Inferior parietal cortex (tissue), 1 donor: ENCODE measurements at regions not wholly inside any gene's neighbourhood (a gene's known extent, or its start where the extent isn't known, plus 50 kb on each side); places are given as distances from the start of the nearest gene placed in this dataset.
A peak's percentile ranks its signal among the peaks of the same experiment; 100 is the strongest.
"Not testable (repeated sequence)": the region's sequence is repeated elsewhere in the genome, so short reads cannot be mapped to it uniquely, and the experiment has no call there.

Experiments used
- DNase-seq: peaks from one replicate; pipeline ENCODE4 v3.0.0-alpha.2; 2016; ENCODE audit errors: extremely low spot score

GRCh38 chr6:71007298-71007697, 50.4 kb upstream of the B3GAT2 start:
- DNase-seq: not testable (repeated sequence)

GRCh38 chr6:71011871-71012371, 55.1 kb upstream of the B3GAT2 start:
- no peak for DNase-seq

- DNase-seq: peak; percentile 74
Observed at GRCh38 chr6:71012866-71013469, 56.1 kb upstream of the B3GAT2 start.

- no peak for DNase-seq
Observed at GRCh38 chr6:71015392-71015791, 58.5 kb upstream of the B3GAT2 start.

GRCh38 chr6:71028236-71028876, 71.5 kb upstream of the B3GAT2 start:
- DNase-seq: no peak

GRCh38 chr6:71028877-71029252, 72.0 kb upstream of the B3GAT2 start:
- no peak for DNase-seq

- DNase-seq: no peak
Observed at GRCh38 chr6:71029555-71029954, 72.7 kb upstream of the B3GAT2 start.

GRCh38 chr6:71031912-71032311, 75.1 kb upstream of the B3GAT2 start:
- DNase-seq: no peak

- no peak for DNase-seq
Observed at GRCh38 chr6:71033171-71033570, 76.3 kb upstream of the B3GAT2 start.

- DNase-seq: no peak
Observed at GRCh38 chr6:71033890-71034289, 77.0 kb upstream of the B3GAT2 start.

GRCh38 chr6:71034563-71035345, 77.9 kb upstream of the B3GAT2 start:
- DNase-seq: no peak

GRCh38 chr6:71035871-71036270, 79.0 kb upstream of the B3GAT2 start:
- no peak for DNase-seq

- no peak for DNase-seq
Observed at GRCh38 chr6:71038711-71039344, 82.0 kb upstream of the B3GAT2 start.

GRCh38 chr6:71040043-71040442, 83.2 kb upstream of the B3GAT2 start:
- DNase-seq: no peak

- DNase-seq: no peak
Observed at GRCh38 chr6:71040841-71041240, 84.0 kb upstream of the B3GAT2 start.

- no peak for DNase-seq
Observed at GRCh38 chr6:71043902-71044301, 87.0 kb upstream of the B3GAT2 start.

- DNase-seq: no peak
Observed at GRCh38 chr6:71044753-71045152, 87.9 kb upstream of the B3GAT2 start.

GRCh38 chr6:71045296-71045695, 88.4 kb upstream of the B3GAT2 start:
- no peak for DNase-seq

- DNase-seq: no peak
Observed at GRCh38 chr6:71047417-71047816, 90.6 kb upstream of the B3GAT2 start.

- no peak for DNase-seq
Observed at GRCh38 chr6:71048320-71049164, 91.7 kb upstream of the B3GAT2 start.

- no peak for DNase-seq
Observed at GRCh38 chr6:71049198-71049770, 92.4 kb upstream of the B3GAT2 start.
